Mesenchymal stem cell (in vitro differentiated cells and primary cell): ENCODE measurements at regions not wholly inside any gene's neighbourhood (a gene's known extent, or its start where the extent isn't known, plus 50 kb on each side); places are given as distances from the start of the nearest gene placed in this dataset.
"Not testable (repeated sequence)": the region's sequence is repeated elsewhere in the genome, so short reads cannot be mapped to it uniquely, and the experiment has no call there.

Experiments
- DNase-seq: peaks from one replicate; pipeline ENCODE4 v3.0.0-alpha.2; 2013
- H2AFZ ChIP-seq: one replicate; pipeline ENCODE4 v1.6.1; 2013; ENCODE audit warnings: low read depth, mild to moderate bottlenecking, control low read depth, inconsistent platforms, low read length, moderate library complexity
- H2AK5ac ChIP-seq: 2 replicates; pipeline ENCODE4 v1.6.1; 2013; ENCODE audit warnings: low read length, moderate library complexity, mild to moderate bottlenecking, inconsistent platforms; ENCODE audit not compliant: severe bottlenecking
- H2BK120ac ChIP-seq: one replicate; pipeline ENCODE4 v1.6.1; 2013; ENCODE audit warnings: low read depth, mild to moderate bottlenecking, inconsistent platforms, low read length, moderate library complexity
- H2BK12ac ChIP-seq, 2 experiments: one replicate each; pipeline ENCODE4 v1.6.1; 2013; ENCODE audit warnings: inconsistent platforms in 2 of 2, low read length in 2 of 2, mild to moderate bottlenecking in 2 of 2, moderate library complexity in 2 of 2, control low read depth in 1 of 2
- H2BK15ac ChIP-seq: one replicate; pipeline ENCODE4 v1.6.1; 2013; ENCODE audit warnings: mild to moderate bottlenecking, low read depth, inconsistent platforms; ENCODE audit not compliant: poor library complexity, severe bottlenecking
- H2BK5ac ChIP-seq: 2 replicates; pipeline ENCODE4 v1.6.1; 2013; ENCODE audit warnings: low read depth, mild to moderate bottlenecking, low read length, control low read depth, inconsistent platforms; ENCODE audit not compliant: poor library complexity, severe bottlenecking
- H3K14ac ChIP-seq, 2 experiments: one replicate each; pipeline ENCODE4 v1.6.1; 2013; ENCODE audit warnings: inconsistent platforms in 2 of 2, low read length in 2 of 2, control low read depth in 1 of 2, mild to moderate bottlenecking in 1 of 2, moderate library complexity in 1 of 2
- H3K18ac ChIP-seq, 2 experiments: one replicate each; pipeline ENCODE4 v1.6.1; 2013; ENCODE audit warnings: inconsistent platforms in 2 of 2, low read length in 2 of 2, control low read depth in 1 of 2, low read depth in 1 of 2, mild to moderate bottlenecking in 1 of 2
- H3K23ac ChIP-seq, 2 experiments: one replicate each; pipeline ENCODE4 v1.6.1; 2013; ENCODE audit warnings: inconsistent platforms in 2 of 2, low read length in 2 of 2, mild to moderate bottlenecking in 2 of 2, moderate library complexity in 2 of 2, control low read depth in 1 of 2
- H3K27ac ChIP-seq: 2 replicates; pipeline ENCODE4 v1.5.1; 2013; ENCODE audit warnings: mild to moderate bottlenecking, moderate library complexity, low read length, control low read depth, inconsistent platforms; ENCODE audit not compliant: poor library complexity, severe bottlenecking
- H3K27me3 ChIP-seq, 2 experiments: 2 replicates each; pipeline versions ENCODE4 v1.6.1 to v1.7.0; 2013; ENCODE audit warnings: low read length in 2 of 2, mild to moderate bottlenecking in 2 of 2, moderate library complexity in 2 of 2, control low read depth in 1 of 2, inconsistent platforms in 1 of 2; ENCODE audit not compliant: control insufficient read depth in 1 of 2, insufficient read depth in 1 of 2
- H3K36me3 ChIP-seq, 2 experiments: 2 replicates each; pipeline versions ENCODE4 v1.6.1 to v1.7.0; 2013; ENCODE audit warnings: low read length in 2 of 2, control low read depth in 1 of 2, inconsistent platforms in 1 of 2, low read depth in 1 of 2, mild to moderate bottlenecking in 1 of 2; ENCODE audit not compliant: insufficient read depth in 2 of 2, control insufficient read depth in 1 of 2
- H3K4ac ChIP-seq, 2 experiments: one replicate each; pipeline ENCODE4 v1.6.1; 2013; ENCODE audit warnings: inconsistent platforms in 2 of 2, low read length in 2 of 2, mild to moderate bottlenecking in 2 of 2, moderate library complexity in 2 of 2, control low read depth in 1 of 2, low read depth in 1 of 2
- H3K4me1 ChIP-seq: 2 replicates; pipeline ENCODE4 v1.6.1; 2013; ENCODE audit warnings: low read depth, low read length, control low read depth; ENCODE audit not compliant: control insufficient read depth, insufficient read depth
- H3K4me2 ChIP-seq: 2 replicates; pipeline ENCODE4 v1.6.1; 2013; ENCODE audit warnings: low read length, mild to moderate bottlenecking, inconsistent platforms; ENCODE audit not compliant: poor library complexity, severe bottlenecking
- H3K4me3 ChIP-seq, 2 experiments: 2 replicates each; pipeline versions ENCODE4 v1.5.1 to v1.7.0; 2013; ENCODE audit warnings: low read length in 2 of 2, mild to moderate bottlenecking in 2 of 2, control low read depth in 1 of 2, low read depth in 1 of 2; ENCODE audit not compliant: insufficient read depth in 1 of 2
- H3K79me1 ChIP-seq: replicated peaks from 2 replicates; pipeline ENCODE4 v1.6.1; 2013; ENCODE audit warnings: mild to moderate bottlenecking, control low read depth, low read length, inconsistent platforms; ENCODE audit not compliant: poor library complexity, severe bottlenecking
- H3K9ac ChIP-seq: 2 replicates; pipeline ENCODE4 v1.7.0; 2013; ENCODE audit warnings: mild to moderate bottlenecking, low read length, moderate library complexity
- H3K9me3 ChIP-seq: 2 replicates; pipeline ENCODE4 v1.7.0; 2013; ENCODE audit warnings: mild to moderate bottlenecking, low read length; ENCODE audit not compliant: control insufficient read depth
- H4K8ac ChIP-seq: one replicate; pipeline ENCODE4 v1.6.1; 2013; ENCODE audit warnings: inconsistent platforms, mild to moderate bottlenecking, low read length, moderate library complexity
- H4K91ac ChIP-seq: one replicate; pipeline ENCODE4 v1.6.1; 2013; ENCODE audit warnings: mild to moderate bottlenecking, low read length, inconsistent platforms
- WGBS: methylation state at CpG from one replicate; pipeline ENCODE4 v1.1.7; 2013; ENCODE audit warnings: mixed read lengths; 5-methylcytosine and 5-hydroxymethylcytosine counted together

DNA sequence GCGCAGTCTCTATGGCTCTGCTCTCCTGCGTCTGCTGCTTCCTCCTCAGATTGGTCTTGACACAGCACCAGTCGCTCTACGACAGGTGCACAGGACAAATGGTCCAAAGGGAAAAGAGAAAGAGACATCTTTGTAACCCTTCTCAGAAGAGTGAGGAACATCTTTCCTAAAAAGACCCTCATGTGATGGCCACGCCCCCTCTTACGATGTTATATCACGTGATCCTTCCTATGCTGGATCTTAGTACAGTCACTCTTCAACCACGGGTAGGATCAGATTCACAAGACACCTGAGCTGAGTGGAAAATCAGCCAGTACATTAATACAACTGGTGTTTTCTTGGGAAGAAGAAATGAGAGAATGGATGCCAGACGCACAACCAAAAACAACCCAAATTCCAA lies 262.2 kb upstream of the CELF2 start:
- no peaks in the 10 kb centered on the region for H3K27me3 ChIP-seq
- no peak overlapping the region for H2AK5ac ChIP-seq
- H3K4ac ChIP-seq, result no peak overlapping the region
- H3K4me3 ChIP-seq, result no peak overlapping the region
- H2BK15ac ChIP-seq, result no peak overlapping the region
- no peak overlapping the region for H3K27ac ChIP-seq
- no peaks in the 10 kb centered on the region for H3K4me1 ChIP-seq
- no peaks in the 10 kb centered on the region for H3K36me3 ChIP-seq
- no peak overlapping the region for H3K9ac ChIP-seq
- no peak overlapping the region for H3K23ac ChIP-seq
- no peak overlapping the region for H4K91ac ChIP-seq
- no peak overlapping the region for H3K4me2 ChIP-seq
- H2BK5ac ChIP-seq, result no peak overlapping the region
- no peak overlapping the region for H2BK12ac ChIP-seq
- H3K9me3 ChIP-seq, result no peaks in the 10 kb centered on the region
- 92% methylated on average over 8 of the region's 9 CpGs for WGBS
- no peak for DNase-seq
- no peak overlapping the region for H2AFZ ChIP-seq
- H2BK120ac ChIP-seq, result no peak overlapping the region
- H3K18ac ChIP-seq, result no peak overlapping the region
- no peak overlapping the region for H3K14ac ChIP-seq
- H3K79me1 ChIP-seq, result no peaks in the 10 kb centered on the region
- H4K8ac ChIP-seq, result no peak overlapping the region

DNA sequence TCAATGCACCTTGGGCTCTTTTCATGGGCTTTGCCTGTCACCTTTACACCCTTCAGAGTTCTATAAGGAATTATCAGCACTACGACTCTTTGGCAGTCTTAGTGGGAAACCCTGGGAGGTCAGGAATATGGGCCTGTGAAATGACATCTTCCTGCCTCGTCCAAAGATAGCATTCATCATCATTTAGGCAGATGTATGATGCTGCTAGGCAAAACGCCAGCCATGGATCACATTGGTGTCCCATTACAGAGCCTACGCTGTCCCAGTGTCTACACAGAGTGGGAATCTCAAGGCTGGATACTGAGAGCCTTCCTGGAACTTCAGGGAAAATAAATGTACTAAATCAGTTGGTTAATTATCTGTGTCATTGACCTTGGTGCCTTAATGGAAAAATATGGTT lies 259.4 kb upstream of the CELF2 start:
- Histone ChIP-seq H2BK5ac (no peak overlapping the region), H3K79me1 (no peaks in the 10 kb centered on the region), H2AFZ (no peak overlapping the region), H3K27ac (no peak overlapping the region), H3K23ac (no peak overlapping the region), H3K9ac (no peak overlapping the region), H3K18ac (no peak overlapping the region), H3K4me2 (no peak overlapping the region), H3K36me3 (no peaks in the 10 kb centered on the region), H4K91ac (no peak overlapping the region), H2BK15ac (no peak overlapping the region), H3K4me3 (no peak overlapping the region), H3K9me3 (no peaks in the 10 kb centered on the region), H3K4ac (no peak overlapping the region), H2BK120ac (no peak overlapping the region), H3K4me1 (no peaks in the 10 kb centered on the region), H2BK12ac (no peak overlapping the region), H3K27me3 (no peaks in the 10 kb centered on the region), H2AK5ac (no peak overlapping the region), H4K8ac (no peak overlapping the region), H3K14ac (no peak overlapping the region)
- WGBS, result 77% methylated on average over 4 of the region's 4 CpGs
- DNase-seq, result no peak

DNA sequence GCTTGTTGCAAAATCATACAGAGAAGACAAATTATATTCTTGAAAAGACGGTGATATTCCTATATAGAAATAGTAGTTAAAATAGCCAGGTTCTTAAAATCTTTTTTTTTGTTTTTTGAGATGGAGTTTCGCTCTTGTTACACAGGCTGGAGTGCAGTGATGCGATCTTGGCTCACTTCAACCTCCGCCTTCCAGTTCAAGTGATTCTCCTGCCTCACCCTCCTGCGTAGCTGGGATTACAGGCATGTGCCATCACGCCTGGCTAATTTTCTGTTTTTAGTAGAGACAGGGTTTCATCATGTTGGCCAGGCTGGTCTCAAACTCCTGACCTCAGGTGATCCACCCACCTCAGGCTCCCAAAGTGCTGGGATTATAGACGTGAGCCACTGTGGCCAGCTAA lies 257.9 kb upstream of the CELF2 start:
- H4K8ac ChIP-seq, H2BK120ac ChIP-seq, H3K9ac ChIP-seq, H3K4me2 ChIP-seq, H3K27ac ChIP-seq, H3K14ac ChIP-seq, H2BK5ac ChIP-seq, DNase-seq, H3K18ac ChIP-seq, H3K23ac ChIP-seq, H3K79me1 ChIP-seq, H2BK15ac ChIP-seq, H3K4ac ChIP-seq, H2AK5ac ChIP-seq, H4K91ac ChIP-seq, H2AFZ ChIP-seq, H3K4me3 ChIP-seq, H3K36me3 ChIP-seq, H3K27me3 ChIP-seq, H3K9me3 ChIP-seq, H2BK12ac ChIP-seq, H3K4me1 ChIP-seq: not testable (repeated sequence)
- 91% methylated on average over 6 of the region's 7 CpGs for WGBS

DNA sequence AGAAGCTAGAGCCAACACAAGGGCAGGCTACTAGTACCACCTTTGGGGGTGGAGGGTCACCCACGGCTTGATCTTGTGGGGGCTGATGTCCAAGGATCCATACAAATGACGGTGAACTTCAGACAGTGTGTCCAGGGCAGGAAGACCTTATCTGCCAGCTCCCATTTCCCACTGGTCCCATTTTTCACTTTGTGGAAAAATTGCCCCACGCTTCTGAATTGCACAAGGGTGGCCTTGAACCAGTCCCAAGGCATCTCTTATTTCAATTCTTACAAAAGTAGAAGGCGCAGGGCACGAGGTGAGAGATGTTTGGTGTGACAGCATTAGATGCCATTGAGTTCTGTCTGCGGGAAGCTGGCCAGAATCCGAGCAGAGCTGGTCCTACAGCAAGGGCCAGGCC lies 252.7 kb upstream of the CELF2 start:
- no peak overlapping the region for H2AK5ac ChIP-seq
- H2BK12ac ChIP-seq, result no peak overlapping the region
- DNase-seq, result no peak
- no peak overlapping the region for H3K9ac ChIP-seq
- H3K36me3 ChIP-seq, result no peaks in the 10 kb centered on the region
- H3K4me3 ChIP-seq, result no peak overlapping the region
- no peak overlapping the region for H2BK120ac ChIP-seq
- no peaks in the 10 kb centered on the region for H3K4me1 ChIP-seq
- no peaks in the 10 kb centered on the region for H3K27me3 ChIP-seq
- no peak overlapping the region for H3K23ac ChIP-seq
- no peak overlapping the region for H3K18ac ChIP-seq
- H3K4me2 ChIP-seq, result no peak overlapping the region
- H3K79me1 ChIP-seq, result no peaks in the 10 kb centered on the region
- no peak overlapping the region for H4K8ac ChIP-seq
- no peak overlapping the region for H2BK15ac ChIP-seq
- no peak overlapping the region for H3K14ac ChIP-seq
- no peak overlapping the region for H3K4ac ChIP-seq
- no peak overlapping the region for H2BK5ac ChIP-seq
- H2AFZ ChIP-seq, result no peak overlapping the region
- no peak overlapping the region for H3K27ac ChIP-seq
- no peak overlapping the region for H4K91ac ChIP-seq
- WGBS, result 84% methylated on average over 6 of the region's 7 CpGs
- H3K9me3 ChIP-seq, result no peaks in the 10 kb centered on the region
